ENCODE measurements at regions not wholly inside any gene's neighbourhood (a gene's known extent, or its start where the extent isn't known, plus 50 kb on each side); places are given as distances from the start of the nearest gene placed in this dataset.

GRCh38 chr2:133856678-133857077 is 288.4 kb upstream of the NCKAP5 start:
- H3K4me3 ChIP-seq = no peak overlapping the region
- no peaks in the 10 kb centered on the region for H3K36me3 ChIP-seq
- no peaks in the 10 kb centered on the region for H3K27me3 ChIP-seq
- H3K9me3 ChIP-seq = no peaks in the 10 kb centered on the region
- H3K27ac ChIP-seq = no peak overlapping the region
- no peaks in the 10 kb centered on the region for H3K4me1 ChIP-seq
- intact Hi-C loops (cut with DNase I; ENCODE audit: low total_unique reads) = no loop called here
- TF ChIP-seq CTCF (IDR thresholded peaks at IDR 0.05) (no peak), POLR2AphosphoS5 (IDR thresholded peaks at IDR 0.05) (no peak), POLR2A (IDR thresholded peaks at IDR 0.05) (no peak)
- no peak for DNase-seq (ENCODE audit: low spot score in 2 of 2)

GRCh38 chr2:133859578-133859977 is 291.3 kb upstream of the NCKAP5 start:
- Histone ChIP-seq H3K9me3 (no peaks in the 10 kb centered on the region), H3K4me3 (no peak overlapping the region), H3K4me1 (no peaks in the 10 kb centered on the region), H3K27ac (no peak overlapping the region), H3K36me3 (no peaks in the 10 kb centered on the region), H3K27me3 (no peaks in the 10 kb centered on the region)
- intact Hi-C loops (cut with DNase I; ENCODE audit: low total_unique reads) = no loop called here
- TF ChIP-seq POLR2AphosphoS5 (IDR thresholded peaks at IDR 0.05) (no peak), POLR2A (IDR thresholded peaks at IDR 0.05) (no peak), CTCF (IDR thresholded peaks at IDR 0.05) (no peak)
- DNase-seq (ENCODE audit: low spot score in 2 of 2) = no peak

GRCh38 chr2:133862400-133862977 is 294.2 kb upstream of the NCKAP5 start:
- no peak overlapping the region for H3K27ac ChIP-seq
- no peaks in the 10 kb centered on the region for H3K9me3 ChIP-seq
- no peaks in the 10 kb centered on the region for H3K4me1 ChIP-seq
- no peak for DNase-seq (ENCODE audit: low spot score in 2 of 2)
- TF ChIP-seq POLR2A (IDR thresholded peaks at IDR 0.05) = no peak
- TF ChIP-seq POLR2AphosphoS5 (IDR thresholded peaks at IDR 0.05) = no peak
- TF ChIP-seq CTCF (IDR thresholded peaks at IDR 0.05) = no peak
- H3K4me3 ChIP-seq = no peak overlapping the region
- peaks cover 0 to 5% of the 10 kb centered on the region in 2 donors for H3K27me3 ChIP-seq
- intact Hi-C loops (cut with DNase I; ENCODE audit: low total_unique reads) = no loop called here
- no peaks in the 10 kb centered on the region for H3K36me3 ChIP-seq

GRCh38 chr2:133863106-133863800 is 295.0 kb upstream of the NCKAP5 start:
- intact Hi-C loops (cut with DNase I; ENCODE audit: low total_unique reads) = no loop called here
- no peak overlapping the region for H3K27ac ChIP-seq
- H3K9me3 ChIP-seq = no peaks in the 10 kb centered on the region
- H3K4me1 ChIP-seq = no peaks in the 10 kb centered on the region
- DNase-seq (ENCODE audit: low spot score in 2 of 2) = no peak
- no peak overlapping the region for H3K4me3 ChIP-seq
- H3K36me3 ChIP-seq = no peaks in the 10 kb centered on the region
- H3K27me3 ChIP-seq = peaks cover 0 to 5% of the 10 kb centered on the region in 2 donors
- TF ChIP-seq CTCF (IDR thresholded peaks at IDR 0.05) (no peak), POLR2AphosphoS5 (IDR thresholded peaks at IDR 0.05) (no peak), POLR2A (IDR thresholded peaks at IDR 0.05) (no peak)

- intact Hi-C loops (cut with DNase I; ENCODE audit: low total_unique reads) = no loop called here
- Histone ChIP-seq H3K4me1 (no peaks in the 10 kb centered on the region), H3K4me3 (no peak overlapping the region), H3K27ac (no peak overlapping the region), H3K27me3 (peaks cover 0 to 5% of the 10 kb centered on the region in 2 donors), H3K36me3 (no peaks in the 10 kb centered on the region), H3K9me3 (no peaks in the 10 kb centered on the region)
- TF ChIP-seq CTCF (IDR thresholded peaks at IDR 0.05) (no peak), POLR2A (IDR thresholded peaks at IDR 0.05) (no peak), POLR2AphosphoS5 (IDR thresholded peaks at IDR 0.05) (no peak)
- no peak for DNase-seq (ENCODE audit: low spot score in 2 of 2)
Observed at GRCh38 chr2:133865141-133865540, 296.9 kb upstream of the NCKAP5 start.
